IMR-90 (cell line): ENCODE measurements at regions not wholly inside any gene's neighbourhood (a gene's known extent, or its start where the extent isn't known, plus 50 kb on each side); places are given as distances from the start of the nearest gene placed in this dataset.

Source experiments
- ATAC-seq: fragments of 200-7000 bp; cut with Tn5 transposase; 2 replicates; pipeline ENCODE4 v1.9.1; 2020; ENCODE audit warnings: low read depth, mild to moderate bottlenecking, moderate library complexity
- BruUV-seq: library from RNA; stranded (reverse); fragments of 400-500 nt; replicated peaks from 2 replicates; lab custom pipeline; 2021; lab: Mats Ljungman, UMichigan
- CTCF ChIA-PET: fragments of 300-600 bp; formaldehyde crosslinking; extraction: SDS; loops from one replicate; lab custom pipeline; 2021; ENCODE audit warnings: antibody characterized with exemption; lab: Yijun Ruan, JAX
- POLR2A ChIA-PET: fragments of 300-600 bp; sonication (Branson Sonifier 250); formaldehyde crosslinking; loops from one replicate; lab custom pipeline; 2022; ENCODE audit warnings: antibody characterized with exemption; ENCODE audit not compliant: unreplicated experiment; lab: Charles Lee
- DNase-seq: peaks from one replicate; pipeline ENCODE4 v3.0.0; 2013
- H2AFZ ChIP-seq: replicated peaks from 2 replicates; pipeline ENCODE3; 2013; ENCODE audit warnings: low read length, mild to moderate bottlenecking; ENCODE audit not compliant: poor library complexity
- H2AK5ac ChIP-seq: 2 replicates; pipeline ENCODE4 v1.6.1; 2013; ENCODE audit warnings: low read depth, low read length, inconsistent platforms
- H2AK9ac ChIP-seq: replicated peaks from 2 replicates; pipeline ENCODE3; 2013; ENCODE audit warnings: mild to moderate bottlenecking, low read depth, low read length, moderate library complexity; ENCODE audit not compliant: poor library complexity
- H2BK120ac ChIP-seq: 2 replicates; pipeline ENCODE4 v1.6.1; 2013; ENCODE audit warnings: low read depth, low read length, inconsistent platforms
- H2BK15ac ChIP-seq: 3 replicates; pipeline ENCODE4 v1.6.1; 2013; ENCODE audit warnings: low read depth, low read length, inconsistent platforms
- H2BK20ac ChIP-seq: 2 replicates; pipeline ENCODE4 v1.6.1; 2013; ENCODE audit warnings: low read depth, mild to moderate bottlenecking, inconsistent platforms, low read length, moderate library complexity
- H2BK5ac ChIP-seq: 2 replicates; pipeline ENCODE4 v1.6.1; 2013; ENCODE audit warnings: mild to moderate bottlenecking, low read depth, low read length, inconsistent platforms; ENCODE audit not compliant: poor library complexity, severe bottlenecking
- H3K14ac ChIP-seq: replicated peaks from 2 replicates; pipeline ENCODE4 v1.6.1; 2013; ENCODE audit warnings: low read depth, low read length, inconsistent platforms
- H3K18ac ChIP-seq: 2 replicates; pipeline ENCODE4 v1.6.1; 2013; ENCODE audit warnings: low read depth, low read length, control low read depth
- H3K23ac ChIP-seq: 2 replicates; pipeline ENCODE4 v1.6.1; 2013; ENCODE audit warnings: low read depth, low read length, inconsistent platforms
- H3K27ac ChIP-seq: 2 replicates; pipeline ENCODE4 v1.5.1; 2013; ENCODE audit warnings: mild to moderate bottlenecking, control low read depth, low read length; ENCODE audit not compliant: insufficient read depth
- H3K27me3 ChIP-seq: 2 replicates; pipeline ENCODE4 v1.6.1; 2013; ENCODE audit warnings: low read length; ENCODE audit not compliant: control insufficient read depth, insufficient read depth
- H3K36me3 ChIP-seq: 2 replicates; pipeline ENCODE4 v1.6.1; 2013; ENCODE audit warnings: low read length, mixed read lengths; ENCODE audit not compliant: control insufficient read depth, insufficient read depth
- H3K4ac ChIP-seq: 2 replicates; pipeline ENCODE4 v1.6.1; 2013; ENCODE audit warnings: low read depth, low read length, inconsistent platforms
- H3K4me1 ChIP-seq: 2 replicates; pipeline ENCODE4 v1.6.1; 2013; ENCODE audit warnings: low read length, mixed read lengths; ENCODE audit not compliant: control insufficient read depth, insufficient read depth
- H3K4me2 ChIP-seq: 2 replicates; pipeline ENCODE4 v1.6.1; 2013; ENCODE audit warnings: low read depth, mild to moderate bottlenecking, control low read depth, low read length, moderate library complexity
- H3K4me3 ChIP-seq: 2 replicates; pipeline ENCODE4 v1.5.1; 2013; ENCODE audit warnings: low read depth, mild to moderate bottlenecking, control low read depth, low read length, moderate library complexity; ENCODE audit not compliant: insufficient read depth
- H3K56ac ChIP-seq: 2 replicates; pipeline ENCODE4 v1.6.1; 2013; ENCODE audit warnings: low read length, inconsistent platforms; ENCODE audit not compliant: insufficient read depth; ENCODE audit errors: extremely low read depth
- H3K79me1 ChIP-seq, 2 experiments: 2 replicates each; pipeline ENCODE4 v1.6.1; 2013; ENCODE audit warnings: low read length in 2 of 2, inconsistent platforms in 1 of 2, low read depth in 1 of 2
- H3K9ac ChIP-seq: 2 replicates; pipeline ENCODE4 v1.6.1; 2013; ENCODE audit warnings: low read depth, low read length, control low read depth
- H3K9me1 ChIP-seq: 2 replicates; pipeline ENCODE4 v1.6.1; 2013; ENCODE audit warnings: low read length, inconsistent platforms; ENCODE audit not compliant: insufficient read depth
- H3K9me3 ChIP-seq: 2 replicates; pipeline ENCODE4 v1.6.1; 2013; ENCODE audit warnings: low read length; ENCODE audit not compliant: control insufficient read depth, insufficient read depth
- H4K20me1 ChIP-seq: 2 replicates; pipeline ENCODE4 v1.6.1; 2013; ENCODE audit warnings: low read length, inconsistent platforms; ENCODE audit not compliant: insufficient read depth
- H4K5ac ChIP-seq: 2 replicates; pipeline ENCODE4 v1.6.1; 2013; ENCODE audit warnings: mild to moderate bottlenecking, low read depth, low read length, control low read depth
- H4K8ac ChIP-seq, 2 experiments: 2 replicates each; pipeline ENCODE4 v1.6.1; 2013; ENCODE audit warnings: low read depth in 2 of 2, low read length in 2 of 2, control low read depth in 1 of 2, inconsistent platforms in 1 of 2
- H4K91ac ChIP-seq: 2 replicates; pipeline ENCODE4 v1.6.1; 2013; ENCODE audit warnings: low read depth, low read length, inconsistent platforms; ENCODE audit not compliant: insufficient read depth
- MAZ ChIP-seq: IDR thresholded peaks from 2 replicates; pipeline ENCODE4 v1.6.1; 2012; ENCODE audit warnings: low read depth, mild to moderate bottlenecking, low read length, improper control_type of control experiment, moderate library complexity, borderline replicate concordance
- WGBS, 2 experiments: methylation state at CpG; one replicate each; pipeline versions ENCODE4 v1.1.5 to v1.1.7; 2013; ENCODE audit warnings: missing lambda C conversion rate in 2 of 2; ENCODE audit not compliant: insufficient read length in 1 of 2; ENCODE audit errors: extremely low coverage in 2 of 2; 5-methylcytosine and 5-hydroxymethylcytosine counted together
- dilution Hi-C: fragments of 300-500 bp; cut with HindIII; formaldehyde crosslinking; loops from one replicate; pipeline ENCODE4 v1.14.3; 2018; ENCODE audit warnings: low sequenced_read_pairs; ENCODE audit not compliant: unreplicated experiment
- in situ Hi-C: fragments of 300-500 bp; cut with MboI; formaldehyde crosslinking; loops from 3 replicates; pipeline ENCODE4 v1.14.3; 2019; ENCODE audit warnings: low sequenced_read_pairs, inconsistent platforms, mixed read lengths
- intact Hi-C: fragments of 100-400 bp; cut with micrococcal nuclease; formaldehyde crosslinking; loops from 2 replicates; pipeline ENCODE4 v1.10.0; 2022

DNA sequence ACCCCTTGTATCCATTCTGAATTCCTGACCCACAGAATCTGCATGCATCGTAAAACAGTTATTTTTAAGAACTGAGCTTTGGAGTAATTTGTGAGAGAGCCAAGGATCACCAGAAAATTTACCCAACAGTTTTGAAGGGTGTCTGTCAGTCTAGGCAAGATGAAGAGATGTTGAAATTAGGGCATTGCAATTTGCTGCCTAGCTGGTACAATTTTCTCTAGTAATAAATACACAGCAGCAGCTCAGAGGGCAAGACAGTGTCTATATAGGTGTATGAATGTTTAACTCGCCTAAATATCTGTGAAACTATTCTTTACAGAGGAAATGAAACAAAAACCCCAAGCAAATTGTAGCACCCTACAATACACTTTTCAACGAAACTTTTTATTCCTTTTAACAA lies 377.8 kb upstream of the POU3F3 start:
- Histone ChIP-seq H2AK5ac (no peak overlapping the region), H3K23ac (no peak overlapping the region), H3K27me3 (no peaks in the 10 kb centered on the region), H2AK9ac (no peak overlapping the region), H2BK5ac (no peak overlapping the region), H3K9me1 (no peaks in the 10 kb centered on the region), H4K20me1 (no peaks in the 10 kb centered on the region), H3K79me1 (no peaks in the 10 kb centered on the region), H3K4me1 (no peaks in the 10 kb centered on the region), H3K14ac (no peak overlapping the region), H3K36me3 (no peaks in the 10 kb centered on the region), H4K5ac (no peak overlapping the region), H3K18ac (no peak overlapping the region), H3K9me3 (peaks cover 5% of the 10 kb centered on the region), H3K56ac (no peak overlapping the region), H2BK20ac (no peak overlapping the region), H3K4me2 (no peak overlapping the region), H3K4ac (no peak overlapping the region), H2AFZ (no peak overlapping the region), H3K9ac (no peak overlapping the region), H2BK120ac (no peak overlapping the region), H3K4me3 (no peak overlapping the region), H2BK15ac (no peak overlapping the region), H4K8ac (no peak overlapping the region), H4K91ac (no peak overlapping the region), H3K27ac (no peak overlapping the region)
- 100% methylated on average over 1 of the region's 3 CpGs; no CpG with 5 or more reads in 1 of the 2 experiments for WGBS, 2 experiments
- ChIA-PET CTCF (no interaction called here), POLR2A (no interaction called here)
- DNase-seq: no peak
- TF ChIP-seq MAZ: no peak
- in situ Hi-C loops (no loop called here), intact Hi-C loops (no loop called here), dilution Hi-C loops (no loop called here)
- no peak for ATAC-seq
- no TSS peak for BruUV-seq
